ENCODE measurements at regions not wholly inside any gene's neighbourhood (a gene's known extent, or its start where the extent isn't known, plus 50 kb on each side); places are given as distances from the start of the nearest gene placed in this dataset.
"Not testable (repeated sequence)": the region's sequence is repeated elsewhere in the genome, so short reads cannot be mapped to it uniquely, and the experiment has no call there.

DNA sequence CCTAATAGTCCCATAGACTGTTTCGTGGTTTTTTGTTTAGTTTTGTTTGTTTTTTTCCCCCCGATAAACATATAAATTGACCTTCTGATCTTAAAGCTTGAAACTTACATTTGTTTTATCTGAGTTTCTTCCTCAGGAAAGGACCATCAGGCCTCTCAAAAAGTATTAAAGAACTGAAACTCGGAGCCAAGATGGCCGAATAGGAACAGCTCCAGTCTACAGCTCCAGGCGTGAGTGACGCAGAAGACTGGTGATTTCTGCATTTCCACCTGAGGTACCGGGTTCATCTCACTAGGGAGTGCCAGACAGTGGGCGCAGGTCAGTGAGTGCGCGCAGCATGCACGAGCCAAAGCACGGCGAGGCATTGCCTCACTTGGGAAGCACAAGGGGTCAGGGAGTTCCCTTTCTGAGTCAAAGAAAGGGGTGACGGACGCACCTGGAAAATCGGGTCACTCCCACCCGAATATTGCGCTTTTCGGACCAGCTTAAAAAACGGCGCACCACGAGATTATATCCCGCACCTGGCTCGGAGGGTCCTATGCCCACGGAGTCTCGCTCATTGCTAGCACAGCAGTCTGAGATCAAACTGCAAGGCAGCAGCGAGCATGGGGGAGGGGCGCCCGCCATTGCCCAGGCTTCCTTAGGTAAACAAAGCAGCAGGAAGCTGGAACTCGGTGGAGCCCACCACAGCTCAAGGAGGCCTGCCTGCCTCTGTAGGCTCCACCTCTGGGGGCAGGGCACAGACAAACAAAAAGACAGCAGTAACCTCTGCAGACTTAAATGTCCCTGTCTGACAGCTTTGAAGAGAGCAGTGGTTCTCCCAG, 215.8 kb upstream of the GJE1 start:
- H3K9me3 ChIP-seq (replicated peaks; ENCODE audit: control insufficient read depth, insufficient read depth, low read depth, low read length); FAIRE-seq; ATAC-seq; H3K9me1 ChIP-seq (ENCODE audit: control insufficient read depth, insufficient read depth, low read length); H3K27me3 ChIP-seq (ENCODE audit: control insufficient read depth in 2 of 2, insufficient read depth in 2 of 2, low read length in 2 of 2); H3K4me2 ChIP-seq (ENCODE audit: insufficient read depth, low read length); POLR2A ChIA-PET; H3K4me1 ChIP-seq (replicated peaks in 1 of 2; ENCODE audit: control insufficient read depth in 2 of 2, insufficient read depth in 2 of 2, low read length in 2 of 2); H3K79me2 ChIP-seq (ENCODE audit: control insufficient read depth, insufficient read depth, low read length); intact Hi-C loops (cut with micrococcal nuclease); in situ Hi-C loops (cut with MboI); H3K36me3 ChIP-seq (ENCODE audit: control insufficient read depth, insufficient read depth, low read length); H3K4me3 ChIP-seq; CTCF ChIA-PET (ENCODE audit: low intra/inter-chr PET ratio); H4K20me1 ChIP-seq (replicated peaks; ENCODE audit: control insufficient read depth, insufficient read depth, low read length): not testable (repeated sequence)
- Histone ChIP-seq H3K9ac (ENCODE audit: insufficient read depth in 1 of 2, low read depth in 2 of 2, low read length in 2 of 2) (peak overlapping the region in 1 of 2 experiments; percentile 17; a peak in 2 of 4 replicates), H3K27ac (ENCODE audit: extremely low read depth, low read depth, low read length) (peak overlapping the region; percentile 21; the same call in 1 of the 3 replicates), H2AFZ (ENCODE audit: low read depth, low read length) (peak overlapping the region; percentile 30)
- BruUV-seq (replicated peaks): TSS peak; percentile 32
- peak in 1 of 4 experiments; percentile 13 for DNase-seq (ENCODE audit: extremely low read depth in 1 of 4, low spot score in 3 of 4)
- WGBS (ENCODE audit: insufficient coverage, low coverage, missing lambda C conversion rate): 23% methylated on average over 20 of the region's 30 CpGs
- TF ChIP-seq FOXA3 (CRISPR knock-in tag; conservative IDR thresholded peaks at IDR 0.05 in 1 of 2, IDR thresholded peaks at IDR 0.05 in 1 of 2) (peak; percentile 26 to 85; a peak in 2 of 4 replicates), TFAP4 (CRISPR knock-in tag; IDR thresholded peaks at IDR 0.05; ENCODE audit: borderline replicate concordance) (0 out of 2 replicates have a peak, but pooled peaks have one; percentile 12), YY1 (IDR thresholded peaks at IDR 0.05; ENCODE audit: borderline replicate concordance in 1 of 3, control insufficient read depth in 1 of 3, extremely low read depth in 1 of 3, insufficient read depth in 3 of 3, insufficient read length in 1 of 3, insufficient replicate concordance in 2 of 3, low read depth in 1 of 3, low read length in 2 of 3) (peak in 1 of 3 experiments; percentile 68), NFRKB (IDR thresholded peaks at IDR 0.05; ENCODE audit: low read depth) (peak; percentile 53; the same call in 1 of the 2 replicates), PKNOX1 (IDR thresholded peaks at IDR 0.05) (peak; percentile 12; the same call in 1 of the 2 replicates)

Data from K562 (cell line).